HuH-7.5 (cell line): ENCODE measurements at regions not wholly inside any gene's neighbourhood (a gene's known extent, or its start where the extent isn't known, plus 50 kb on each side); places are given as distances from the start of the nearest gene placed in this dataset.

ENCODE experiments used
- DNase-seq: peaks from one replicate; pipeline ENCODE4 v3.0.0; 2011; ENCODE audit warnings: low spot score

GRCh38 chr3:87414271-87414670, 137.9 kb upstream of the POU1F1 start:
- no peak for DNase-seq

- no peak for DNase-seq
Measured at GRCh38 chr3:87413814-87414213, 137.4 kb upstream of the POU1F1 start.

DNA sequence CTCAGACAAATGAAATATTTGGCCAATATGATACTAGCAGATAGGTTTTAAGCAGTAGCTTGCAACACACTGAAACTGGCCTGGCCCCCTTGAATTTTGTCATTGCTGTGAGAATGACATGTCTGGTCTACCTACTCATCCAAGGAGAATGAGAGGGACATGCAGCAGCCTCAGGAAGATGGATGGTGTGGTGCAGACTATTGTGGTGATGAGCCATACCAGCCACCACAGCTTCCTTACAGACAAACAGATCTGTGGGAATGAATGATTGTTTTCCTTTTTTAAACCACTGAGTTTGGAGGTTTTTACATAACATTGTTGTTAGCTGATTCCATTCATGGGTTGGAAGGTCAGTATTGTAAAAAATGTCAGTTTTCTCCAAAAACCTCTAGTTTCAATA, 133.7 kb upstream of the POU1F1 start:
- DNase-seq = no peak

DNA sequence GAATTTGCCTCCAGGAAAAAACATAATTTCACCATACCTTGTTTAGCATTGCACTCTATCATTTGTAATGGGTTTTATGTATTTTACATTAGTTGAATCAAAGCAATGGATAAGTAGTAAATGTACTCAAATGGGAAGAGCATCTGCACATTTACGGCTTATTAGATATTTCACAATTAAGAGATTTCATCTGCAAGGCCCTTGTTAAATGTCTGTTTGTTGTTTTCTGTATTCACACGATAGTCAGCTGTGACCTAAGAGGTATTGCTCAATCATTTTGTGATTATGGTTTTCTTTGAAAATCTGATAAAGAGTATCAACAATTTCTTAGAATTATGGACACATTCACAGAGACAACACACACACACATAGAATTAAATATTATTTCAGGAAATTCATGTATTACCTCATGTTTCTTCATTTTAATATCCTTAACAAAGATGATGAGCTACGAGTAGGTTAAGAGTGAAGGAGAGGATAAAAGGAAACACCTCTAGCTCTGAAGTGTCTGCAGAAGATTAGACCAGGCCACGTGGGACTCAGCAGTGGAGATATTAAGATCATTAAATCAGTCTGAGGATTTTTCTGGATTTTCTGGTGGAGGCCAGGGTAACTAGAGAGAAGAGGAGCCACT, 121.9 kb upstream of the POU1F1 start:
- DNase-seq = no peak

DNA sequence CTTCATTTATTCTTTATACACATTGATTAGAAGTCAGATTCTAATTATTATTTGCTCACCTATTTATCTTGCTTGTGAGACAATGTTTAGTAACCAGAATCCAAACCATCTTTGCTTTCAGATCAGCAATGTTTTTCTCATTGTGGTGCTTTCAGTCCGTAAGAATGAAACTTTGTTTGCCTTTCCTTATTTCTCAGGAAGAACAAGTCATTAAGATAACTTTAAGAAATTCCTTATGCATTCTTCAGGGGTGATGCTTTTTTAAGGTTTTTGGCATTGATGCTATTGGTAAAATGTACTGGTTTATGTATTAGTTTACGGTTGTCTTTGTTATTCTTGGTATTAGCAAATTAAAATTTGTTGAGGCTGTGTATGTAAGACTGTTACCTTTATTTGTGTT, 120.8 kb upstream of the POU1F1 start:
- no peak for DNase-seq

GRCh38 chr3:87390821-87391220, 114.4 kb upstream of the POU1F1 start:
- DNase-seq = no peak

GRCh38 chr3:87390353-87390752, 114.0 kb upstream of the POU1F1 start:
- DNase-seq = no peak

GRCh38 chr3:87375231-87375682, 98.9 kb upstream of the POU1F1 start:
- no peak for DNase-seq

DNA sequence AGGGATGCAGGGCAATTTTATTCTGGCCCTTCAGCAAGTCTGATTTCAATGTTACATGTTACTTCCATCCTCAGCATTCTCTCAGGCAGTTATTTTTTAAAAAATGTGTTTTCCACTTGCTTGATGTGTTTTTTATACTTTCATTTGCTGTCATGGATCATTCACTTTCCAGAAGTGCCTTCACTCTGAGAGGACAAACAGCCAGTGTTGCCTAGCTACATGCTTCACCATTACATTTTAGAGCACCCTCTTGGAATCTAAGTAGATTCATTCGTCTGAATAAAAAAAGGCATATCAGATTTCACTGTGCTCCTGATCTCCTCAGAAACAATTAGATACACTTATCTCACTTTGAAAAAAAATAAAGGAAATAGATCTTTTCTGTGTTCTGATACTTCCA, 93.6 kb upstream of the POU1F1 start:
- DNase-seq = no peak

- DNase-seq = no peak
Measured at GRCh38 chr3:87367736-87368135, 91.4 kb upstream of the POU1F1 start.

- DNase-seq = no peak
Measured at GRCh38 chr3:87363721-87364120, 87.3 kb upstream of the POU1F1 start.

DNA sequence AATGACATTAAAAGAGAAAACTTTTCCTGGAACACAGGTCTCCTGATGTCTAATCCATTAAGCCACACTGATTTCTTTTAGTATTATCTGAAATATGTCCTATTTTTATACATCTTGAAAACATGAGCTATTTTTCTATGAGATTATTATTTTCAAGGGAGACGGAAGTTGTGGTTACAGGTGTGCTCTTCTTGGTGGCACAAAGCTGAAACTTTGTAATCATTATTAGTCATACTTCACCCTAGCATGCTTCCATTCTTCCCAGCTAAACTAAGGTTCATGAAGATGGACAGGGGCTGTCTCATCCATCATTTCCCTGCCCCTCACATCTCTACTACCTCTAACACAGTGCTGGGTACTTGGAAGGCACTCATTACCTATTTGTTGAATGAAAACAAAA, 85.6 kb upstream of the POU1F1 start:
- no peak for DNase-seq

- DNase-seq = no peak
Measured at GRCh38 chr3:87361271-87361670, 84.9 kb upstream of the POU1F1 start.

DNA sequence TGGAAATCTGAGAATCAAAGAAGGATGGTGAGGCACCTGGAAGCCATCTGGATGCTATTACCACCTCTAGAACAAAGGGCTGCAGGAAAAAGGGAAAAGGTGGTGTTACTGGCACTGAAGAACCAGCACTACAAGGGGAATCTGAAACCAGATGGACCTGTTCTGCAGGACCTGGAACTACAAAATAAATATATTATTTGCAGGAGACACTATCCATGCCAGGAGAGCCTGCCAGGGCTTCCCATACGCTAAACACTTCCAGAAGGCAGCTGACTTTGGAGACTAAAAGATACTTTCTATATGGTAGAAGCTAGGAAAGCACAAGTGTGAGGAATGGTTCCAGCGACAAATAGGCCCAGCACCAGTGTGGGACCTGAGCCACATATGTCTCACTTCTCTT, 83.4 kb upstream of the POU1F1 start:
- DNase-seq = no peak

DNA sequence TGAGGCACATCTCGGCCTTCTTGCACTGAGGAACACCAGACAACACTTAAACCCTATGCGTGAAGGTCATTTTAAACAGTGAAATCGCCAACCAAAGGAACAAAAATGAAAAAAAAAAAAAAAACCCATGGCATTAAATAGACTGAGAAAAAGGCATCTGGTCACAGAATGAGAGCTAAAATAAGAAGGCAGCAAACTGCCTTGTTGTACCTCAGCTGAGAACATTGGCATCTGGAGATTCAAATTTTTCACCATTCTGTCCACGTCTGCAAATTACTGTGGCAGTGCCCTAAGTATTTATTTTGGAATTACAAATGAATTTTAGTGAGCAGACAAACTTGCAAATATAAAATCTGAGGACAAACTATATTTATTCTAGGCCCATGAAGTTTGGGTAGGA, 82.6 kb upstream of the POU1F1 start:
- DNase-seq = no peak

- no peak for DNase-seq
Measured at GRCh38 chr3:87358066-87358465, 81.7 kb upstream of the POU1F1 start.

- DNase-seq = no peak
Measured at GRCh38 chr3:87354398-87354797, 78.0 kb upstream of the POU1F1 start.

DNA sequence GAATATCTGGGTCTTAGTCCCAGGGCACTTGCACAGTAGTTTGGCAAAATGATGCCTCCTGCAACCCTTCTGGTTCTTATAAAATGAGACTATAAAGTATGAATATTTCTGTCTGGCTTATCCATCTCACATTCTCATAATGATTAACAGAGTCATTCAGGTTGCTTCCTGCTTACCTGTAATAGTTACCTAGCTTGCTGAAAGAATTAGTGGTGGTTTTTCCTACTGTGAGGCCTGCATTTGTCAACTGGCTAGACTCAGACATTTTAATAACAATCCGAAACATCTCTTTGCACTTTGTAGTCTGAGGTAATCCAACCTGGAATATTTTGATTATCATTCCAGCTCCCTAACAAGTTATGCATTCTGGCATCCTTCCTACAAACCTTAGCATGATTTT, 75.6 kb upstream of the POU1F1 start:
- DNase-seq = no peak

DNA sequence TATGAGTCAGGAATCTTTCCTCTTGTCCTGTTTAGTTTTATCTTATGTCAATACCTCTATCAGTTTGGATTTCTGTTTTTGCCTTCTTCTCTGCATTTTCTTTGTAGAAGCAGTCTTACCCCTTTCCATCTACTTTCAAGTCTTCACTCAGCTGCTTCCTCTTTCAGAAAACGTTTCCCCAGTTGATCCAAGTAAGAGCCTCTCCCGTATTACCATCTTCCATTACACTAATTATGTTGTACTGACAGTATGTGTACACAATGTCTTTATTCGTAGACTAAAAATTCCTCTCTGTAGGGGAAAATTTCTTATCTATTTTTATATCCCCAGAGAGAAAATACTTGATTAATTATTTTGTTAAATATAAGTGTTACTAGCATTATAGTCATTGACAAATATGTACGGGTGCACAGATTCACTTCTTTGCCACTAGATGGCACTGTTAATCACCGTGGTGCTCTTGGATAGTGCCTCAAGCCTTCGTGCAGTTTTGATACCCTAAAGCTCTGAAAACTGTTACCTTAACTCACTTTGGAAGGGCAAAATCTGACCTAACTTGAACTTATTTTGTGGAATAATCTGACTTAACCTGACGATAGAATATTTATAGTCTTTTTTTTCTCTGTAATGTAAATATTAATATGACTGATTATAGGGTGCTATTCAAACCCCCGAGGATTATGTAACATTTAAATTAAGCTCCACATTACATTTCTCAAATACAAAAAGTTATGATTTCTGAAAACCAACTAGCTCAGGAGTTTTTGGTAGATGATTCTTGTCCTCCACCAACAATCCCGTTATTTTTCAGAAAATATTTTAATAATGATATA, 74.2 kb upstream of the POU1F1 start:
- no peak for DNase-seq

GRCh38 chr3:87349833-87350232, 73.4 kb upstream of the POU1F1 start:
- no peak for DNase-seq

GRCh38 chr3:87336761-87337160, 60.4 kb upstream of the POU1F1 start:
- DNase-seq = no peak

DNA sequence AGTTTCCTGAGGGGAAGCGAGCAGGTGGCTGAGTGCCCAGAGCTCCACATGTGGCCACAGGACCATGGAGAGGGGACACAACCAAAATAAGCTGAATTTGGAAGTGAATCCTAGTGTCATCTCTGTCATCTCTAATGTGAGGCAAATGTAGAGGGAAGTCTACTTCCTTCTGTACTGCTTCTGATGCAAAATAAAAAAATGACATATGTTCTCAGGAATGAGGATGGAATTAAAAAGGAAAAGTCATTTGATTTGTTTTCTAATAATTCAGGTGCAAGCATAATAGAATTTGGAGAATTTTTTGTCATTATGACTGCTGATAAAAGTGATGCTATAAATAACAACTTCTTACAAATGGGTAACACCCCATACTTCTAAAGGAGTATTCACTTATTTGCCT, 59.5 kb upstream of the POU1F1 start:
- no peak for DNase-seq

GRCh38 chr3:87333393-87333892, 57.1 kb upstream of the POU1F1 start:
- no peak for DNase-seq

- no peak for DNase-seq
Measured at GRCh38 chr3:87332789-87333188, 56.4 kb upstream of the POU1F1 start.
